ENCODE measurements at regions not wholly inside any gene's neighbourhood (a gene's known extent, or its start where the extent isn't known, plus 50 kb on each side); places are given as distances from the start of the nearest gene placed in this dataset.

GRCh38 chr7:34275624-34276023 lies 370.3 kb downstream of the BMPER start:
- no peak for DNase-seq (ENCODE audit: low read depth)

- no peak for DNase-seq (ENCODE audit: low read depth)
Observed at GRCh38 chr7:34277016-34277802, 371.9 kb downstream of the BMPER start.

GRCh38 chr7:34277803-34278199 lies 372.5 kb downstream of the BMPER start:
- DNase-seq (ENCODE audit: low read depth): no peak

- DNase-seq (ENCODE audit: low read depth): no peak
Observed at GRCh38 chr7:34281260-34281659, 375.9 kb downstream of the BMPER start.

GRCh38 chr7:34282271-34282670 lies 375.7 kb upstream of the NPSR1 start:
- no peak for DNase-seq (ENCODE audit: low read depth)

- DNase-seq (ENCODE audit: low read depth): peak; percentile 37
Observed at GRCh38 chr7:34296663-34297062, 361.4 kb upstream of the NPSR1 start.

GRCh38 chr7:34298492-34299013 lies 359.5 kb upstream of the NPSR1 start:
- no peak for DNase-seq (ENCODE audit: low read depth)

GRCh38 chr7:34299066-34299465 lies 359.0 kb upstream of the NPSR1 start:
- DNase-seq (ENCODE audit: low read depth): no peak

- no peak for DNase-seq (ENCODE audit: low read depth)
Observed at GRCh38 chr7:34307540-34307939, 350.5 kb upstream of the NPSR1 start.

GRCh38 chr7:34308595-34308994 lies 349.4 kb upstream of the NPSR1 start:
- DNase-seq (ENCODE audit: low read depth): no peak

GRCh38 chr7:34309116-34309515 lies 348.9 kb upstream of the NPSR1 start:
- DNase-seq (ENCODE audit: low read depth): no peak

- DNase-seq (ENCODE audit: low read depth): no peak
Observed at GRCh38 chr7:34309584-34309983, 348.4 kb upstream of the NPSR1 start.

- DNase-seq (ENCODE audit: low read depth): no peak
Observed at GRCh38 chr7:34311591-34311990, 346.4 kb upstream of the NPSR1 start.

- no peak for DNase-seq (ENCODE audit: low read depth)
Observed at GRCh38 chr7:34312624-34313023, 345.4 kb upstream of the NPSR1 start.

GRCh38 chr7:34313289-34313688 lies 344.7 kb upstream of the NPSR1 start:
- no peak for DNase-seq (ENCODE audit: low read depth)

- DNase-seq (ENCODE audit: low read depth): peak; percentile 31
Observed at GRCh38 chr7:34315032-34315431, 343.0 kb upstream of the NPSR1 start.

- DNase-seq (ENCODE audit: low read depth): no peak
Observed at GRCh38 chr7:34317039-34317438, 341.0 kb upstream of the NPSR1 start.

GRCh38 chr7:34320412-34320811 lies 337.6 kb upstream of the NPSR1 start:
- no peak for DNase-seq (ENCODE audit: low read depth)

GRCh38 chr7:34320926-34321661 lies 336.9 kb upstream of the NPSR1 start:
- peak; percentile 79 for DNase-seq (ENCODE audit: low read depth)

GRCh38 chr7:34322841-34323240 lies 335.2 kb upstream of the NPSR1 start:
- no peak for DNase-seq (ENCODE audit: low read depth)

- no peak for DNase-seq (ENCODE audit: low read depth)
Observed at GRCh38 chr7:34327681-34328080, 330.3 kb upstream of the NPSR1 start.

GRCh38 chr7:34330308-34330707 lies 327.7 kb upstream of the NPSR1 start:
- DNase-seq (ENCODE audit: low read depth): peak; percentile 27

GRCh38 chr7:34331102-34331501 lies 326.9 kb upstream of the NPSR1 start:
- no peak for DNase-seq (ENCODE audit: low read depth)
